SK-N-SH (cell line): ENCODE measurements at regions not wholly inside any gene's neighbourhood (a gene's known extent, or its start where the extent isn't known, plus 50 kb on each side); places are given as distances from the start of the nearest gene placed in this dataset.

Experiments
- CTCF ChIA-PET: fragments of 300-600, 350-600 bp; formaldehyde crosslinking; extraction: SDS; loops from one replicate; lab custom pipeline; 2021; lab: Yijun Ruan, JAX
- POLR2A ChIA-PET: fragments of 350-600 bp; sonication (Branson Sonifier 250); formaldehyde crosslinking; extraction: SDS; loops from one replicate; lab custom pipeline; 2020; ENCODE audit warnings: antibody characterized with exemption, inconsistent platforms; lab: Yijun Ruan, JAX
- DNase-seq: peaks from one replicate; pipeline ENCODE4 v3.0.0; 2012
- H2AFZ ChIP-seq: fragments of 200-600 bp; sonication (generic); 2 replicates; pipeline ENCODE4 v1.8.1; 2016; ENCODE audit warnings: antibody characterized with exemption, mild to moderate bottlenecking, low read depth
- H3F3A ChIP-seq: fragments of 200-600 bp; sonication (generic); replicated peaks from 2 replicates; pipeline ENCODE3; 2016; ENCODE audit warnings: antibody characterized with exemption, mild to moderate bottlenecking; ENCODE audit not compliant: insufficient read depth
- H3K27ac ChIP-seq, 2 experiments: fragments of 200-500 bp in 1 of 2; fragments of 200-600 bp in 1 of 2; sonication (Bioruptor generic) in 1 of 2; sonication (generic), shearing (Covaris generic) in 1 of 2; 2 replicates each; pipeline versions ENCODE4 v1.5.1 to v1.6.1; 2014 to 2016; ENCODE audit warnings: low read depth in 2 of 2, inconsistent platforms in 1 of 2, low read length in 1 of 2, mild to moderate bottlenecking in 1 of 2, mixed read lengths in 1 of 2
- H3K27me3 ChIP-seq: fragments of 200-600 bp; sonication (generic), shearing (Covaris generic); 2 replicates; pipeline ENCODE4 v1.6.1; 2016; ENCODE audit warnings: mixed run types; ENCODE audit not compliant: insufficient read depth
- H3K36me3 ChIP-seq, 2 experiments: fragments of 200-500 bp in 1 of 2; fragments of 200-600 bp in 1 of 2; sonication (Bioruptor generic) in 1 of 2; sonication (generic) in 1 of 2; replicated peaks in 1 of 2; 2 replicates each; pipeline versions ENCODE3 to v1.5.1; 2014 to 2016; ENCODE audit warnings: low read length in 1 of 2, mild to moderate bottlenecking in 1 of 2; ENCODE audit not compliant: insufficient read depth in 2 of 2, control insufficient read depth in 1 of 2
- H3K4me1 ChIP-seq, 2 experiments: fragments of 200-500 bp in 1 of 2; fragments of 200-600 bp in 1 of 2; sonication (Bioruptor generic) in 1 of 2; sonication (generic), shearing (Covaris generic) in 1 of 2; 2 replicates each; pipeline versions ENCODE4 v1.5.1 to v1.6.1; 2014 to 2016; ENCODE audit warnings: low read depth in 1 of 2, low read length in 1 of 2, mixed run types in 1 of 2; ENCODE audit not compliant: insufficient read depth in 2 of 2, control insufficient read depth in 1 of 2
- H3K4me2 ChIP-seq: fragments of 200-600 bp; sonication (generic), shearing (Covaris generic); 2 replicates; pipeline ENCODE4 v1.6.1; 2017; ENCODE audit warnings: mixed run types
- H3K4me3 ChIP-seq, 2 experiments: fragments of 200-500 bp in 1 of 2; fragments of 200-600 bp in 1 of 2; sonication (Bioruptor generic) in 1 of 2; sonication (generic), shearing (Covaris generic) in 1 of 2; 2 replicates each; pipeline versions ENCODE4 v1.5.1 to v1.8.1; 2014 to 2016; ENCODE audit warnings: low read depth in 2 of 2, inconsistent platforms in 1 of 2, low read length in 1 of 2, mild to moderate bottlenecking in 1 of 2, mixed read lengths in 1 of 2, moderate library complexity in 1 of 2
- H3K79me2 ChIP-seq: fragments of 200-600 bp; sonication (generic); 2 replicates; pipeline ENCODE4 v1.8.1; 2017; ENCODE audit warnings: mild to moderate bottlenecking; ENCODE audit not compliant: insufficient read depth
- H3K9ac ChIP-seq: fragments of 200-600 bp; sonication (generic); 2 replicates; pipeline ENCODE4 v1.6.1; 2017; ENCODE audit warnings: mixed run types
- H3K9me2 ChIP-seq: fragments of 200-600 bp; sonication (generic); 2 replicates; pipeline ENCODE4 v1.6.1; 2017; ENCODE audit warnings: mixed run types
- H3K9me3 ChIP-seq: fragments of 200-600 bp; sonication (generic); 2 replicates; pipeline ENCODE4 v1.6.1; 2017; ENCODE audit warnings: mixed run types, mild to moderate bottlenecking, moderate library complexity
- H4K20me1 ChIP-seq: fragments of 200-600 bp; sonication (generic); 2 replicates; pipeline ENCODE4 v1.6.1; 2017; ENCODE audit warnings: mild to moderate bottlenecking, mixed run types; ENCODE audit not compliant: insufficient read depth
- CTCF ChIP-seq: fragments of 200-600 bp; sonication (generic); IDR thresholded peaks from 2 replicates; pipeline ENCODE4 v1.6.1; 2017; ENCODE audit warnings: antibody characterized with exemption, mild to moderate bottlenecking, moderate library complexity
- ELF1 ChIP-seq: IDR thresholded peaks from 2 replicates; pipeline ENCODE4 v1.4.0; 2012
- EP300 ChIP-seq, 2 experiments: IDR thresholded peaks; 2 replicates each; pipeline versions ENCODE4 v1.4.0 to v1.6.1; 2012; ENCODE audit warnings: borderline replicate concordance in 1 of 2, low read depth in 1 of 2, low read length in 1 of 2
- EZH2phosphoT487 ChIP-seq: fragments of 200-600 bp; sonication (generic); IDR thresholded peaks from 2 replicates; pipeline ENCODE4 v1.6.1; 2017; ENCODE audit warnings: low read depth, mixed run types, mild to moderate bottlenecking, antibody characterized with exemption, moderate library complexity, borderline replicate concordance
- FOSL2 ChIP-seq: IDR thresholded peaks from 2 replicates; pipeline ENCODE4 v1.4.0; 2012; ENCODE audit warnings: low read depth, mild to moderate bottlenecking, moderate library complexity, borderline replicate concordance
- FOXM1 ChIP-seq: IDR thresholded peaks from 2 replicates; pipeline ENCODE4 v1.4.0; 2012; ENCODE audit warnings: low read depth, mild to moderate bottlenecking
- GATA2 ChIP-seq: sonication (generic); formaldehyde crosslinking; IDR thresholded peaks from 2 replicates; pipeline ENCODE4 v1.5.0; 2020; ENCODE audit warnings: mild to moderate bottlenecking, missing genetic modification reagents
- JUND ChIP-seq: IDR thresholded peaks from 2 replicates; pipeline ENCODE4 v1.4.0; 2012
- MXI1 ChIP-seq: IDR thresholded peaks from 2 replicates; pipeline ENCODE4 v1.6.1; 2012; ENCODE audit warnings: mild to moderate bottlenecking, low read depth, low read length, improper control_type of control experiment
- NRF1 ChIP-seq: IDR thresholded peaks from 2 replicates; pipeline ENCODE4 v1.6.1; 2012; ENCODE audit warnings: low read depth, mild to moderate bottlenecking, low read length
- PBX3 ChIP-seq: IDR thresholded peaks from 2 replicates; pipeline ENCODE4; 2012
- RAD21 ChIP-seq: IDR thresholded peaks from 2 replicates; pipeline ENCODE4 v1.6.1; 2012; ENCODE audit warnings: mild to moderate bottlenecking, low read length
- RCOR1 ChIP-seq: fragments of 150-350 bp; IDR thresholded peaks from 2 replicates; pipeline ENCODE4 v1.6.1; 2017; ENCODE audit warnings: antibody characterized with exemption, low read length
- REST ChIP-seq: IDR thresholded peaks from 2 replicates; pipeline ENCODE4 v1.6.1; 2012; ENCODE audit warnings: mild to moderate bottlenecking, low read depth, low read length, moderate library complexity
- RXRA ChIP-seq: IDR thresholded peaks from 2 replicates; pipeline ENCODE4 v1.4.0; 2012; ENCODE audit warnings: low read depth, mild to moderate bottlenecking, borderline replicate concordance
- SIN3A ChIP-seq: IDR thresholded peaks from 2 replicates; pipeline ENCODE4 v1.6.1; 2012; ENCODE audit warnings: low read depth, mild to moderate bottlenecking, low read length, moderate library complexity, borderline replicate concordance
- USF2 ChIP-seq: fragments of 150-350 bp; IDR thresholded peaks from 2 replicates; pipeline ENCODE4 v1.6.1; 2017; ENCODE audit warnings: antibody characterized with exemption, low read length, low read depth, borderline replicate concordance
- YY1 ChIP-seq: IDR thresholded peaks from 2 replicates; pipeline ENCODE4 v1.4.0; 2012; ENCODE audit warnings: low read depth, mild to moderate bottlenecking
- WGBS: methylation state at CpG from one replicate; pipeline ENCODE4 v1.1.6; 2017; ENCODE audit warnings: low lambda C conversion rate; 5-methylcytosine and 5-hydroxymethylcytosine counted together

- 45% methylated on average over 2 of the region's 2 CpGs for WGBS
- TF ChIP-seq PBX3 (peak; percentile 45), NRF1 (no peak)
- TF ChIP-seq, all 33 proteins: peak for 1
- POLR2A ChIA-PET = no interaction called here
Observed at GRCh38 chr1:187313115-187313514, 484.4 kb downstream of the PLA2G4A start.

GRCh38 chr1:187326557-187326956 is 497.8 kb downstream of the PLA2G4A start:
- Histone ChIP-seq H3K27ac (no peak overlapping the region), H3K4me1 (no peaks in the 10 kb centered on the region), H3K79me2 (no peaks in the 10 kb centered on the region), H3K4me2 (no peak overlapping the region), H3F3A (no peaks in the 10 kb centered on the region), H3K27me3 (no peaks in the 10 kb centered on the region), H3K9me2 (no peaks in the 10 kb centered on the region), H3K9ac (no peak overlapping the region), H2AFZ (no peak overlapping the region), H3K4me3 (no peak overlapping the region), H4K20me1 (no peaks in the 10 kb centered on the region), H3K36me3 (no peaks in the 10 kb centered on the region), H3K9me3 (no peaks in the 10 kb centered on the region)
- DNase-seq = no peak
- WGBS = 81% methylated on average over 1 of the region's 1 CpG
- POLR2A ChIA-PET = no interaction called here
- TF ChIP-seq RCOR1 (no peak), CTCF (no peak), FOSL2 (no peak), MXI1 (no peak), GATA2 (CRISPR knock-in tag) (no peak), EP300 (IDR thresholded peaks at IDR 0.05; ENCODE audit: borderline replicate concordance in 1 of 2, low read depth in 1 of 2, low read length in 1 of 2) (no peak), REST (no peak), USF2 (no peak), ELF1 (no peak), EZH2phosphoT487 (no peak), FOXM1 (no peak), PBX3 (no peak), RXRA (no peak), SIN3A (no peak), RAD21 (no peak), JUND (no peak), YY1 (no peak)
- CTCF ChIA-PET = interaction anchor here (1.0 kb wide), 1 partner anchor 9 kb away, joined by 3 read pairs; no protein-coding TSS in a partner anchor

More at GRCh38 chr1:187313115-187313514, 484.4 kb downstream of the PLA2G4A start:
- H3K9me2 ChIP-seq = no peaks in the 10 kb centered on the region
- H3K9me3 ChIP-seq = no peaks in the 10 kb centered on the region
- CTCF ChIA-PET = no interaction called here
- H3K4me1 ChIP-seq = peaks cover 0 to 3% of the 10 kb centered on the region in 2 experiments; a peak in 1 of 4 replicates
- H3K27me3 ChIP-seq = no peaks in the 10 kb centered on the region
- H3F3A ChIP-seq = no peaks in the 10 kb centered on the region
- H3K27ac ChIP-seq = no peak overlapping the region
- no peaks in the 10 kb centered on the region for H3K79me2 ChIP-seq
- no peak overlapping the region for H3K9ac ChIP-seq
- no peaks in the 10 kb centered on the region for H4K20me1 ChIP-seq
- H3K4me3 ChIP-seq = no peak overlapping the region
- no peaks in the 10 kb centered on the region for H3K36me3 ChIP-seq
- no peak overlapping the region for H3K4me2 ChIP-seq
- no peak overlapping the region for H2AFZ ChIP-seq
- DNase-seq = no peak
